Hepatocyte (in vitro differentiated cells): ENCODE measurements at regions not wholly inside any gene's neighbourhood (a gene's known extent, or its start where the extent isn't known, plus 50 kb on each side); places are given as distances from the start of the nearest gene placed in this dataset.

ENCODE experiments used
- CTCF ChIP-seq: fragments of 200-600 bp; sonication (generic); IDR thresholded peaks from 2 replicates; pipeline ENCODE4 v1.5.1; 2016; ENCODE audit warnings: antibody characterized with exemption, mild to moderate bottlenecking; ENCODE audit not compliant: poor library complexity
- EZH2 ChIP-seq: fragments of 200-600 bp; sonication (generic); IDR thresholded peaks from 2 replicates; pipeline ENCODE4 v1.6.1; 2016; ENCODE audit warnings: antibody characterized with exemption, mild to moderate bottlenecking, borderline replicate concordance
- EZH2phosphoT487 ChIP-seq: fragments of 200-600 bp; sonication (generic); IDR thresholded peaks from one replicate; pipeline ENCODE4 v1.6.1; 2018; ENCODE audit warnings: antibody characterized with exemption, mild to moderate bottlenecking, low read depth, moderate library complexity; ENCODE audit not compliant: unreplicated experiment, severe bottlenecking

- TF ChIP-seq CTCF: no peak
- no peak for TF ChIP-seq EZH2
- no peak for TF ChIP-seq EZH2phosphoT487
Measured at GRCh38 chr4:20487446-20487845, 212.8 kb upstream of the PACRGL start.
